ENCODE measurements at regions not wholly inside any gene's neighbourhood (a gene's known extent, or its start where the extent isn't known, plus 50 kb on each side); places are given as distances from the start of the nearest gene placed in this dataset.

DNA sequence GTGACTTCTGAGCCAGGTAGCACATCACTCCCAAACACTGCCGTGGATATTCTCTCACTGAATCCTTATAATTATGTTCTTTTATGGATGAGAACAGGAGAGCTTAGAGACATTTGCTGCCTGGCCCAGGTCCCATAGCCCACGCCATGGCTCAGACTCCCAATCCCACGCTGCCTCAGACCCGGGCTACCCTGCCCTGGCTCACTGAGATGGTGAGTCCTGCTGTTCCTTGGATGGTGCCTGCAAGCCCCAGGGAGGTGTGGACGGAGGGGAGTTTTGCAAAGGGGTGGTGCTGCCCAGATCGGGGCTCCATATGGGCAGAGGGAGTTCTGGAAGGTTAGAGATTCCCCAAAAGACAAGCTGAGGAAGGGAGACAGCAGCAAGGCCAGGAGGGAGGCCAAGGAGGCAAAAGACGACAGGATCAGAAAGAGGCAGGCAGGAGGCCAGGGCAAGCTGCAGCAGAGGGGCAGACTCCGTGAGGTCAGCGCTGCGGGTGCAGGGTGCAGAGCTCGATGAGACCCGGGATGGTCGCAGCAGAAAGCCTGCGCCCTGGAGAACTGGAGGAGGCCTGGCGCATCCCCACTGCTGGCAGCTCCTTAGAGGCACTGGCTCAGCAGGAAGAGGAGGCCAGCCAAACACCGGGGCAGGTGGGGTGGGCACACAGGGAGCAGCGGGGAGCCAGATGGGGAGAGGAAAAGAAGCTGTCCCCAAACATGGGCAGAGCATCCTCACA, 95.7 kb upstream of the ALDH1A3 start:
- H3K27ac Mint-ChIP-seq (ENCODE audit: unreplicated experiment), result no peak overlapping the region
- H3K4me3 Mint-ChIP-seq, result no peak overlapping the region
- H3K36me3 Mint-ChIP-seq (ENCODE audit: low read depth), result no peaks in the 10 kb centered on the region
- TF ChIP-seq, protein P1, sequence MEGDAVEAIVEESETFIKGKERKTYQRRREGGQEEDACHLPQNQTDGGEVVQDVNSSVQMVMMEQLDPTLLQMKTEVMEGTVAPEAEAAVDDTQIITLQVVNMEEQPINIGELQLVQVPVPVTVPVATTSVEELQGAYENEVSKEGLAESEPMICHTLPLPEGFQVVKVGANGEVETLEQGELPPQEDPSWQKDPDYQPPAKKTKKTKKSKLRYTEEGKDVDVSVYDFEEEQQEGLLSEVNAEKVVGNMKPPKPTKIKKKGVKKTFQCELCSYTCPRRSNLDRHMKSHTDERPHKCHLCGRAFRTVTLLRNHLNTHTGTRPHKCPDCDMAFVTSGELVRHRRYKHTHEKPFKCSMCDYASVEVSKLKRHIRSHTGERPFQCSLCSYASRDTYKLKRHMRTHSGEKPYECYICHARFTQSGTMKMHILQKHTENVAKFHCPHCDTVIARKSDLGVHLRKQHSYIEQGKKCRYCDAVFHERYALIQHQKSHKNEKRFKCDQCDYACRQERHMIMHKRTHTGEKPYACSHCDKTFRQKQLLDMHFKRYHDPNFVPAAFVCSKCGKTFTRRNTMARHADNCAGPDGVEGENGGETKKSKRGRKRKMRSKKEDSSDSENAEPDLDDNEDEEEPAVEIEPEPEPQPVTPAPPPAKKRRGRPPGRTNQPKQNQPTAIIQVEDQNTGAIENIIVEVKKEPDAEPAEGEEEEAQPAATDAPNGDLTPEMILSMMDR (conservative IDR thresholded peaks at IDR 0.05), result no peak
- H3K27me3 Mint-ChIP-seq (ENCODE audit: low read depth), result no peaks in the 10 kb centered on the region
- no peaks in the 10 kb centered on the region for H3K9me3 Mint-ChIP-seq
- no peak for DNase-seq (ENCODE audit: low read depth, low spot score)
- no peaks in the 10 kb centered on the region for H3K4me1 Mint-ChIP-seq

DNA sequence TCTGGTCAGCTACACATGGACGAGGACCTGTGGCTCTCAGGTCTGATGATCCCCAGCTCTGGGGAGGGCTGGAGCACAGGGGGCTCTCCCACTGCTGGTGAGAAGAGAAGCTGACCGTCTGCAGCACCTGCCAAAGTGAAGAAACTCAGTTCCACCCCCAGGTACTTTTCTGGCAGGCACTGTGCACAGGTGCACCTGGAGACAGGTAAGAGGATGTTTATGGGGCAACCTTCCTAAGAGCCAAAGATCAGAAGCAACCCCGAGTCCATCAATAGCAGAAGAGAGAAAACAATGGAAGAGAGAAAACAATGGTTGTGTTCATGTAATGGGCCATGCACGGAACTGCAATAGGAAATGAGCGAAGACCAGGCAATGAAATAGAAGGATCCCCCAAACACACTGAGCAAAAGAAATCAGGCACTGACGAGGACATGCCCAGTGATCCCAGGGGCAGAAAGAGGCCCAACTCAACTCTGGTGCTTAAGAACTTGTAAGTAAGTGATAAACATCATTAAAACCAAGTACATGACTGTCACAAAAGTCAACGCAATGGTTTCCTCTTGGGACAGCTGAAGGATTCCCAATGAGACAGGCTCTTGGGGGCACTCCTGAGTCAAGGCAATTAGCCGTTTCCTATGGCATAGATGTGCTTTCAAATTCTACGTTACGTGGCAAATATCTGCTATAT, 95.0 kb upstream of the ALDH1A3 start:
- no peak overlapping the region for H3K27ac Mint-ChIP-seq (ENCODE audit: unreplicated experiment)
- H3K27me3 Mint-ChIP-seq (ENCODE audit: low read depth), result no peaks in the 10 kb centered on the region
- no peak for DNase-seq (ENCODE audit: low read depth, low spot score)
- no peaks in the 10 kb centered on the region for H3K36me3 Mint-ChIP-seq (ENCODE audit: low read depth)
- TF ChIP-seq, protein P1 (conservative IDR thresholded peaks at IDR 0.05), result no peak
- H3K4me3 Mint-ChIP-seq, result no peak overlapping the region
- no peaks in the 10 kb centered on the region for H3K4me1 Mint-ChIP-seq
- H3K9me3 Mint-ChIP-seq, result no peaks in the 10 kb centered on the region

DNA sequence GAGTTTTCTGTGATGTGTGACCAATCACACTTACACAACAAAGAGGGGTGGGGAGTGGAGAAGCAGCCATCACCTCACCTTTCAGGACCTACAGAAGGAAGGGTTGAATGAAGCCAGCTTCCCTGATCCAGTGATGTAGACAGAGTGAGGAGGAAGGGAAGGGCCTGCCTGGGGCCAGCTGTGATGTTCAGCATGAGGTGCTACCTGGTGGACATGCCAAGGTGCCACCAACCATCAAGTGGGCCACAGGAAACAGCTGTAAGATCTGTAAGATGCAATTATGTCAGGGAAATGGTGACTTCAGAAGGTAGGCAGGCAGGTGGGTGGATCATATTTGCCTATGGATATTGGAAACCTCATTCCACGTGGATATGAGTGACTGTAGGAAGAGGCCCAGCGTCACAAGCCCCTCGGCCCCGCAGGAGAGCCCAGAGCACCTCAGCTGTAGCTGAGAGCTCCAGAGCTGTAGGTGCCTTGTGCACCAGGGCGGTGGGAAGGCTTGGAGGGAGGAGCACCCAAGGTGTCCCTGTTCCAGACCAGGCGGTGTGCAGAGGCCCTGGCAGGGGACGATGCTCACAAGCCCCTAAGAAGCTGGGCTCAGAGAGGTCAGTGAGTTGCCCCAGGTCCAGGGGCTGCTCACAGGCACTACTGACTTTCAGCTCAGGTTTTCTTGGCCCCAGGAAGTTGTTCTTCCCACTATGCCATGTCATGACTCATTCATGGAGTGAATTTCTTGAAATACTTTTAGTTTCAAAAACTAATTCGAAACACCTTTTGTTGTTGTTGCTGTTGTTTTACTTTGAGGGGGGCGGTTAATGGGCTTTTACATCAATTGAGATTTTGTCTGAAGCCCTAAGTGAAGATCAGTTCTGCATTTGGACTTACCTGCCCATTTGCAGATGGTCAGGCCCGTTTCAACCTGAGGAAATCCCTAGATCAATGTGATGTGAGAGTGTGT, 94.2 kb upstream of the ALDH1A3 start:
- Mint-ChIP-seq H3K9me3 (no peaks in the 10 kb centered on the region), H3K4me3 (no peak overlapping the region), H3K4me1 (no peaks in the 10 kb centered on the region), H3K27me3 (ENCODE audit: low read depth) (no peaks in the 10 kb centered on the region), H3K36me3 (ENCODE audit: low read depth) (no peaks in the 10 kb centered on the region), H3K27ac (ENCODE audit: unreplicated experiment) (no peak overlapping the region)
- DNase-seq (ENCODE audit: low read depth, low spot score), result no peak
- TF ChIP-seq, protein P1 (conservative IDR thresholded peaks at IDR 0.05), result no peak

DNA sequence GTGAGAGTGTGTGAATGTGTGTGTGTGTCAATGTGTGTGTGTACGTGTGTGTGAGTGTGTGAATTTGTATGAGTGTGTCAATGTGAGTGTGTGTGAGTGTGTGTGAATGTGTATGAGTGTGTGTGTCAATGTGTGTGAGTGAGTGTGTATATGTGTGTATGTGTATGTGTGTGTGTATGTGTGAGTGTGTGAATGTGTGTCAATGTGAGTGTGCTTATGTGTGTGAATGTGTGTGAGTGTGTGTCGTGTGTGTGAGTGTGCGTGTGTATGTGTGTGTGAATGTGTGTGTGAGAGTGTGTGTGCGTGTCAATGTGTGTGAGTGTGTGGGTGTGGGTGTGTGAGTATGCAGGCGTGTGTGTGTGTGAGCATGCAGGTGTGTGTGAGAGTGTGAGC, 93.5 kb upstream of the ALDH1A3 start:
- TF ChIP-seq, protein P1 (conservative IDR thresholded peaks at IDR 0.05), result no peak
- H3K9me3 Mint-ChIP-seq, result no peaks in the 10 kb centered on the region
- no peaks in the 10 kb centered on the region for H3K4me1 Mint-ChIP-seq
- H3K27ac Mint-ChIP-seq (ENCODE audit: unreplicated experiment), result no peak overlapping the region
- DNase-seq (ENCODE audit: low read depth, low spot score), result no peak
- H3K27me3 Mint-ChIP-seq (ENCODE audit: low read depth), result no peaks in the 10 kb centered on the region
- H3K4me3 Mint-ChIP-seq, result no peak overlapping the region
- H3K36me3 Mint-ChIP-seq (ENCODE audit: low read depth), result no peaks in the 10 kb centered on the region

DNA sequence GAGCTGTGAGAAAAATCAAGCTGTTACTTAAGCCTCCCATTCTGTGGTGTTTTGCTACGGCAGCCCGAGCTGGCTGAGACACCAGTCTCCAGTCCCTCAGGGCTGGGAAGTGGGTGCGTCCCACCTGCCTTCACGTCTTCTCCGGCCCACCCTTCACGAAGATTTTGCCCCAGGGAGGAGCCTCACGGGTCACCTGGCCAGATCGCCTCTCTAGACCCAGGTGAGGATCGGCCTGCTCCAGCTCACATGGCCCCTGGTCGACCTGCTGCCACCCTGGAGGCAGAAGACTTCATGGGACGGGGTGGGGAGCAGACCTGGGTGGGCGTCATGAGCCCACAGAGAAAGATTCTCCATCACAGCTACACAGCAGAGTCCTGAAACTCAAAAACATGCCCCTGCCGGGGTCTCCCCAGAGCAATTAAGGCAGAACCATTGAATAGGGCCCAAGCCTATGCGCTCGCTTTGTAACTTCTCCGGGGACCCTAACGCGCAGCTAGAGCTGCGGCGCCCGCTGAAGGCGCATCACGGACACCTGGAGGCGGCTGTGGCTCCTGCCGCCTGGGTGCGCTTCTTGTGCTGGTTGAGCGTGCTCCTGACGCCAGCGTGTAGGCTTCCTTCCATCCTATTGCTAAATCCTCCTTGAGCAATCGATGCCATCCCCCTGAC, 92.6 kb upstream of the ALDH1A3 start:
- no peaks in the 10 kb centered on the region for H3K27me3 Mint-ChIP-seq (ENCODE audit: low read depth)
- no peaks in the 10 kb centered on the region for H3K4me1 Mint-ChIP-seq
- H3K4me3 Mint-ChIP-seq, result no peak overlapping the region
- no peaks in the 10 kb centered on the region for H3K36me3 Mint-ChIP-seq (ENCODE audit: low read depth)
- H3K9me3 Mint-ChIP-seq, result no peaks in the 10 kb centered on the region
- no peak for DNase-seq (ENCODE audit: low read depth, low spot score)
- TF ChIP-seq, protein P1 (conservative IDR thresholded peaks at IDR 0.05), result no peak
- H3K27ac Mint-ChIP-seq (ENCODE audit: unreplicated experiment), result no peak overlapping the region

Measured in neural crest cell (in vitro differentiated cells).